Mucosa of descending colon (tissue), 3 donors: ENCODE measurements at regions not wholly inside any gene's neighbourhood (a gene's known extent, or its start where the extent isn't known, plus 50 kb on each side); places are given as distances from the start of the nearest gene placed in this dataset.
"Not testable (repeated sequence)": the region's sequence is repeated elsewhere in the genome, so short reads cannot be mapped to it uniquely, and the experiment has no call there.

Experiments used
- ATAC-seq: fragments of 200-7000 bp; cut with Tn5 transposase; one replicate; pipeline ENCODE4 v1.9.1; 2020; ENCODE audit warnings: mild to moderate bottlenecking, moderate library complexity
- DNase-seq, 3 donors: peaks; one replicate each; pipeline ENCODE4 v3.0.0-alpha.2; 2020
- H3K36me3 ChIP-seq: fragments of 200-600 bp; one replicate; pipeline ENCODE4 v1.8.0; 2021; ENCODE audit warnings: low read depth, mild to moderate bottlenecking
- H3K4me1 ChIP-seq: fragments of 200-600 bp; one replicate; pipeline ENCODE4 v1.8.0; 2021; ENCODE audit warnings: low read depth, mild to moderate bottlenecking
- H3K4me3 ChIP-seq: fragments of 200-600 bp; one replicate; pipeline ENCODE4 v1.8.0; 2021; ENCODE audit warnings: mild to moderate bottlenecking
- H3K9me3 ChIP-seq: fragments of 200-600 bp; one replicate; pipeline ENCODE4 v1.8.0; 2021; ENCODE audit warnings: mild to moderate bottlenecking
- CTCF ChIP-seq: fragments of 200-600 bp; IDR thresholded peaks from one replicate; pipeline ENCODE4 v1.8.0; 2022; ENCODE audit warnings: antibody characterized with exemption, mild to moderate bottlenecking
- intact Hi-C, 2 donors: fragments of 100-400 bp; cut with DNase I in 1 of 2; cut with micrococcal nuclease in 1 of 2; formaldehyde crosslinking; loops; one replicate each; pipeline versions ENCODE4 v1.11.0 to v1.11.1; 2022; cut with DNase I, micrococcal nuclease
- donor health status: DM: no; HTN: no; CAD: no; lungs with moderate emphysema.
- donor health status: DM: no; HTN: no; CAD: no.
- donor health status: DM: no; HTN: yes; CAD: no.

GRCh38 chr15:53034767-53035245, 244.7 kb upstream of the ONECUT1 start:
- no peak for TF ChIP-seq CTCF
- intact Hi-C loops, result no loop called here

GRCh38 chr15:53033709-53034108, 243.6 kb upstream of the ONECUT1 start:
- H3K9me3 ChIP-seq, result no peaks in the 10 kb centered on the region
- TF ChIP-seq CTCF, result no peak
- H3K4me3 ChIP-seq, result no peak overlapping the region
- ATAC-seq (no peak), DNase-seq (no peak)
- H3K36me3 ChIP-seq, result no peaks in the 10 kb centered on the region
- no peaks in the 10 kb centered on the region for H3K4me1 ChIP-seq
- intact Hi-C loops, result no loop called here

More at GRCh38 chr15:53034767-53035245, 244.7 kb upstream of the ONECUT1 start:
- H3K36me3 ChIP-seq, result no peaks in the 10 kb centered on the region
- no peaks in the 10 kb centered on the region for H3K9me3 ChIP-seq
- ATAC-seq, result no peak
- no peak for DNase-seq
- no peak overlapping the region for H3K4me3 ChIP-seq
- no peaks in the 10 kb centered on the region for H3K4me1 ChIP-seq

- DNase-seq, result no peak
- ATAC-seq, result no peak
- TF ChIP-seq CTCF, result no peak
- H3K4me3 ChIP-seq, result no peak overlapping the region
- H3K4me1 ChIP-seq, result no peaks in the 10 kb centered on the region
- H3K9me3 ChIP-seq, result no peaks in the 10 kb centered on the region
- H3K36me3 ChIP-seq, result no peaks in the 10 kb centered on the region
- intact Hi-C loops, result no loop called here
Measured at GRCh38 chr15:53031469-53031868, 241.3 kb upstream of the ONECUT1 start.

GRCh38 chr15:53022788-53023187, 232.7 kb upstream of the ONECUT1 start:
- H3K4me1 ChIP-seq, result no peaks in the 10 kb centered on the region
- DNase-seq (no peak), ATAC-seq (no peak)
- intact Hi-C loops, result no loop called here
- peaks cover 2% of the 10 kb centered on the region for H3K9me3 ChIP-seq
- TF ChIP-seq CTCF, result no peak
- H3K4me3 ChIP-seq, result no peak overlapping the region
- H3K36me3 ChIP-seq, result no peaks in the 10 kb centered on the region

GRCh38 chr15:53013329-53013728, 223.2 kb upstream of the ONECUT1 start:
- no peak for DNase-seq
- H3K36me3 ChIP-seq, result no peaks in the 10 kb centered on the region
- no peak for TF ChIP-seq CTCF
- H3K4me3 ChIP-seq, result no peak overlapping the region
- no peaks in the 10 kb centered on the region for H3K4me1 ChIP-seq
- intact Hi-C loops, result no loop called here
- H3K9me3 ChIP-seq, result no peaks in the 10 kb centered on the region
- no peak for ATAC-seq

GRCh38 chr15:53011779-53012178, 221.6 kb upstream of the ONECUT1 start:
- H3K9me3 ChIP-seq, H3K4me1 ChIP-seq, H3K36me3 ChIP-seq, intact Hi-C loops, H3K4me3 ChIP-seq, ATAC-seq, DNase-seq: not testable (repeated sequence)
